Neural progenitor cell (in vitro differentiated cells): ENCODE measurements at regions not wholly inside any gene's neighbourhood (a gene's known extent, or its start where the extent isn't known, plus 50 kb on each side); places are given as distances from the start of the nearest gene placed in this dataset.

Experiments
- CTCF ChIP-seq: fragments of 200-600 bp; sonication (generic); IDR thresholded peaks from 2 replicates; pipeline ENCODE4 v1.5.1; 2017; ENCODE audit warnings: antibody characterized with exemption, mild to moderate bottlenecking
- EZH2phosphoT487 ChIP-seq: fragments of 200-600 bp; sonication (generic); IDR thresholded peaks from 2 replicates; pipeline ENCODE4 v1.6.1; 2017; ENCODE audit warnings: antibody characterized with exemption

GRCh38 chr2:103437161-103437560 lies 675.3 kb downstream of the TMEM182 start:
- TF ChIP-seq EZH2phosphoT487 = no peak
- TF ChIP-seq CTCF = no peak
